Esophagus muscularis mucosa (tissue), 2 donors: ENCODE measurements at regions not wholly inside any gene's neighbourhood (a gene's known extent, or its start where the extent isn't known, plus 50 kb on each side); places are given as distances from the start of the nearest gene placed in this dataset.

ENCODE experiments used
- EP300 ChIP-seq: sonication (generic); formaldehyde crosslinking; IDR thresholded peaks from one replicate; pipeline ENCODE4 v1.6.1; 2017; ENCODE audit warnings: antibody characterized with exemption
- POLR2A ChIP-seq: fragments of 450-650 bp; IDR thresholded peaks from one replicate; pipeline ENCODE4 v1.6.1; 2017; ENCODE audit warnings: antibody characterized with exemption, moderate library complexity, mild to moderate bottlenecking, low read depth

GRCh38 chr16:63315229-63315628 lies 1279.0 kb upstream of the CDH8 start:
- TF ChIP-seq POLR2A (no peak), EP300 (no peak)
